Bronchial epithelial cell (primary cell): ENCODE measurements at regions not wholly inside any gene's neighbourhood (a gene's known extent, or its start where the extent isn't known, plus 50 kb on each side); places are given as distances from the start of the nearest gene placed in this dataset.
A peak's percentile ranks its signal among the peaks of the same experiment; 100 is the strongest.

ENCODE experiments used
- DNase-seq: peaks from one replicate; pipeline ENCODE4 v3.0.0-alpha.2; 2010; ENCODE audit warnings: low read depth
- FAIRE-seq: peaks from 2 replicates; lab custom pipeline; 2011; peaks lifted over from hg19 to GRCh38; lab: Jason Lieb, UNC
- H3K27me3 ChIP-seq: 2 replicates; pipeline ENCODE4 v1.5.1; 2011; ENCODE audit warnings: low read length; ENCODE audit not compliant: control insufficient read depth, insufficient read depth
- H3K36me3 ChIP-seq: 2 replicates; pipeline ENCODE4 v1.5.1; 2011; ENCODE audit warnings: low read length; ENCODE audit not compliant: control insufficient read depth, insufficient read depth
- H3K4me3 ChIP-seq: 2 replicates; pipeline ENCODE4 v1.5.1; 2011; ENCODE audit warnings: mild to moderate bottlenecking, low read depth, low read length, control low read depth
- CTCF ChIP-seq: IDR thresholded peaks from 2 replicates; pipeline ENCODE4 v1.5.1; 2011; ENCODE audit warnings: mild to moderate bottlenecking, moderate library complexity, low read length, control low read depth, inconsistent platforms; ENCODE audit not compliant: insufficient read depth, severe bottlenecking

- Histone ChIP-seq H3K36me3 (no peaks in the 10 kb centered on the region), H3K4me3 (no peak overlapping the region), H3K27me3 (no peaks in the 10 kb centered on the region)
- DNase-seq, result no peak
- TF ChIP-seq CTCF, result no peak
- no peak for FAIRE-seq
Measured at GRCh38 chr2:67243919-67244318, 153.2 kb upstream of the ETAA1 start.

GRCh38 chr2:67246791-67247190, 150.3 kb upstream of the ETAA1 start:
- no peak for DNase-seq
- FAIRE-seq, result no peak
- no peak for TF ChIP-seq CTCF
- Histone ChIP-seq H3K4me3 (no peak overlapping the region), H3K36me3 (no peaks in the 10 kb centered on the region), H3K27me3 (no peaks in the 10 kb centered on the region)

GRCh38 chr2:67251741-67252140, 145.4 kb upstream of the ETAA1 start:
- Histone ChIP-seq H3K36me3 (no peaks in the 10 kb centered on the region), H3K27me3 (no peaks in the 10 kb centered on the region), H3K4me3 (no peak overlapping the region)
- no peak for FAIRE-seq
- TF ChIP-seq CTCF, result no peak
- DNase-seq, result peak; percentile 31

GRCh38 chr2:67255933-67256615, 141.1 kb upstream of the ETAA1 start:
- H3K27me3 ChIP-seq, result no peaks in the 10 kb centered on the region
- no peak overlapping the region for H3K4me3 ChIP-seq
- TF ChIP-seq CTCF, result no peak
- no peaks in the 10 kb centered on the region for H3K36me3 ChIP-seq
- FAIRE-seq (no peak), DNase-seq (peak; percentile 95)

- no peak overlapping the region for H3K4me3 ChIP-seq
- no peak for TF ChIP-seq CTCF
- no peaks in the 10 kb centered on the region for H3K27me3 ChIP-seq
- FAIRE-seq, result no peak
- DNase-seq, result peak; percentile 40
- no peaks in the 10 kb centered on the region for H3K36me3 ChIP-seq
Measured at GRCh38 chr2:67256892-67257291, 140.2 kb upstream of the ETAA1 start.

GRCh38 chr2:67258122-67258521, 139.0 kb upstream of the ETAA1 start:
- Histone ChIP-seq H3K27me3 (no peaks in the 10 kb centered on the region), H3K4me3 (no peak overlapping the region), H3K36me3 (no peaks in the 10 kb centered on the region)
- DNase-seq (no peak), FAIRE-seq (no peak)
- TF ChIP-seq CTCF, result no peak
